ENCODE measurements at regions not wholly inside any gene's neighbourhood (a gene's known extent, or its start where the extent isn't known, plus 50 kb on each side); places are given as distances from the start of the nearest gene placed in this dataset.

DNA sequence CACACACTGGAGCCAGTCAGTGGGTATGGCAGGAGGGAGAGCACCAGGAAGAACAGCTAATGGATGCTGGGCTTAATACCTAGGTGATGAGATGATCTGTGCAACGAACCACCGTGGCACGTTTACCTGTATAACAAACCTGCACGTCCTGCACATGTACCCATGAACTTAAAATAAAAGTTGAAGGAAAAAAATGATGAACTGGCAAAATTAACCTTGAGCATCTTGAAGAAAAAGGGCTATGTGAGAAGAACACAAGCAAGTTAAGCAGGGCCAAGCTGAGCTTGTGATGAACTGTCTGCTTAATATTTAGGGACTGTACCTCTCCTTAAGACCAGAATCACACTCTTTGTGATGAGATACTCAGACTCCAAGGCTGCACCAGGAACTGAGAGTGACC lies 70.0 kb downstream of the TTC6 start:
- TF ChIP-seq, protein P1, sequence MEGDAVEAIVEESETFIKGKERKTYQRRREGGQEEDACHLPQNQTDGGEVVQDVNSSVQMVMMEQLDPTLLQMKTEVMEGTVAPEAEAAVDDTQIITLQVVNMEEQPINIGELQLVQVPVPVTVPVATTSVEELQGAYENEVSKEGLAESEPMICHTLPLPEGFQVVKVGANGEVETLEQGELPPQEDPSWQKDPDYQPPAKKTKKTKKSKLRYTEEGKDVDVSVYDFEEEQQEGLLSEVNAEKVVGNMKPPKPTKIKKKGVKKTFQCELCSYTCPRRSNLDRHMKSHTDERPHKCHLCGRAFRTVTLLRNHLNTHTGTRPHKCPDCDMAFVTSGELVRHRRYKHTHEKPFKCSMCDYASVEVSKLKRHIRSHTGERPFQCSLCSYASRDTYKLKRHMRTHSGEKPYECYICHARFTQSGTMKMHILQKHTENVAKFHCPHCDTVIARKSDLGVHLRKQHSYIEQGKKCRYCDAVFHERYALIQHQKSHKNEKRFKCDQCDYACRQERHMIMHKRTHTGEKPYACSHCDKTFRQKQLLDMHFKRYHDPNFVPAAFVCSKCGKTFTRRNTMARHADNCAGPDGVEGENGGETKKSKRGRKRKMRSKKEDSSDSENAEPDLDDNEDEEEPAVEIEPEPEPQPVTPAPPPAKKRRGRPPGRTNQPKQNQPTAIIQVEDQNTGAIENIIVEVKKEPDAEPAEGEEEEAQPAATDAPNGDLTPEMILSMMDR (IDR thresholded peaks at IDR 0.05 in 4 of 5, conservative IDR thresholded peaks at IDR 0.05 in 1 of 5): no peak
- no peak for TF ChIP-seq POLR2A (IDR thresholded peaks at IDR 0.05)
